ENCODE measurements at regions not wholly inside any gene's neighbourhood (a gene's known extent, or its start where the extent isn't known, plus 50 kb on each side); places are given as distances from the start of the nearest gene placed in this dataset.

DNA sequence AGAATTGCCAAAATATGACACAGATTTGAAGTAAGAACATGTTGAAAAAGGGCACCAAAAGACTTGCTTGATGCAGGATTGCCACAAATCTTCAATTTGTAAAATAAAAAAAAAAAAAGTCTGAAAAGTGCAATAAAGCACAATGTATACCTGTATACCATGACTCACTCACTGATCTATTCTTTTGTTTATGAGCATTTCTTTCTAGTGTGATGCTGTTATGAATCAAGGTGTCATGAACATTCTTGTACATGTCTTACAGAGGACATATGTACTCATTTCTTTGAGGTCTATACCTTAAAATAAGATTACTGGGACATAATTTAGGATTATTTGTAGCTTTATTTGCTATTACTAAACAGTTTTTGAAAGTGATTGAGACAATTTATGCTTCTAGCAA lies 464.9 kb upstream of the RBMS3 start:
- DNase-seq (ENCODE audit: low spot score) = no peak

DNA sequence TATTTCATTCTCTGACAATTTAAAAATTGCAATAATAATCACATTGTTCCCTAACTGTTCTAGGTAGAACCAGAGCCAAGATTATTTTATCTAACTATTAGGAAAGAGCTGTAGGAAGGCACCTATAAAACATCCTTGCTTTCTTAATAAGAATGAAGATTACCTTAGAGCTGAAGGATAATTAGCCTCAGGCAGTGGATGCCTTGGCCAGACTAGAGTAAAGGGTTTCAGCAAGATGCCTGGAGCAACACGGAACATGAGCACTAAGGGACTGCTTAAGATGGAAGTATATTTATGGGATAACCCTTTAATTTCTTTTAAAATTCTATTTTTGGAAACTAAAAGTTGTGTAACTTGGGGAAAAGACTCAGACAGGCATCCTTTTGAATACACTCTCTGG lies 456.6 kb upstream of the RBMS3 start:
- DNase-seq (ENCODE audit: low spot score) = no peak

DNA sequence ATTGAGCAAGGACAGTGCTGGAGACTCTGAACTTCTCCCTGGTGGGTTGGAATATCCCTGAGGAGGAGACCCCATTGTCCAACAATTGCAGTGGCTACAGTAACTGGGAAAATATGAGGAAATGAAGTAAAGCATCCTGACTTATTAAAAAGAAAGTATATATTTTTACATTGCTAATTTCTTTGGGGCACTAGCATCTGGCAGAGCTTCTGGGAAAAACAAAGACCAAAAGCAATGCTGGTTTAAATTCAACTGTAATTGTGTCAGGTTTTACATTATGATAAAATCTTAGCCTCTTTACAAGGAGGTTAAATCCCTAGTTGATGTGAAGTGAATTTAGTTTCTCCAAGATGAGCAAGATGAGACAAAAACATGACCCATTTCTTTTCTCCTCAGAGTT lies 454.0 kb upstream of the RBMS3 start:
- DNase-seq (ENCODE audit: low spot score) = no peak

DNA sequence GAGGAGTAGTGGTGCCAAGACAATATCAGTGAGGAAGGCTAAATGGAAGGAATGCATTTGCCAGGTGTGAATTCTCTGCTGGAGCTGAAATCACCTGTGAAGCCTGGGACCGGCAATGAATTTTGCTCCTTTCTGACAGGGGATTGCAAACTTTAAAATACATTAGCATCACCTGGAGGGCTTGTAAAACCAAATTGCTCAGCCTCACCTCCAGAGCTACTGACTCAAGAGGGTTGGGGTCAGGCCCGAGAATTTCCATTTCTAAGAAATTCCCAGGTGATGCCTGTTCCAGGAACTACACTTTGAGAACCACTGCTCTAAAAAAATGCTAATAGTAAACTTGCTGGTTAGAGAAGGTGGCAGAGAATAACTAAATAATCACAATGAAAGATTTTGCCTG lies 445.6 kb upstream of the RBMS3 start:
- no peak for DNase-seq (ENCODE audit: low spot score)

DNA sequence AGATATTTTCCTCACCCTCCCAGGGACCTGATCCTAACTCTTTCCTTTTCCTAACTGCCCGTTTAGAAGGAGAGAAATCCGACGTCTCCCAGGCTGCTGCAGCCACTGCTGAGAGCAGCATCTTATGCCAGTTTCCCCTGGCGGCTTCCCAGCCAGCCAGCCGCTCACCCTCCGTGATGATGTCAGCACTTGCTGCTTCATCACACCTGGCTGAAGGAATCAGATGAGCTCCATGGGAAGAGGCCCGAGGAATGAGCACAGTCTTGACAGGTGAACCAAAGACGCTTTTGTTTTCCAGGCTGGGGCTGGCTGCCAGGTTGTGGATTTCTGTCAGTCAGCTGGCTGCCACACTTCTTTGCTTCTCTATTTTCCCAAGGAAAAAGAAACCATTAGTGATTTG lies 445.1 kb upstream of the RBMS3 start:
- DNase-seq (ENCODE audit: low spot score) = no peak

DNA sequence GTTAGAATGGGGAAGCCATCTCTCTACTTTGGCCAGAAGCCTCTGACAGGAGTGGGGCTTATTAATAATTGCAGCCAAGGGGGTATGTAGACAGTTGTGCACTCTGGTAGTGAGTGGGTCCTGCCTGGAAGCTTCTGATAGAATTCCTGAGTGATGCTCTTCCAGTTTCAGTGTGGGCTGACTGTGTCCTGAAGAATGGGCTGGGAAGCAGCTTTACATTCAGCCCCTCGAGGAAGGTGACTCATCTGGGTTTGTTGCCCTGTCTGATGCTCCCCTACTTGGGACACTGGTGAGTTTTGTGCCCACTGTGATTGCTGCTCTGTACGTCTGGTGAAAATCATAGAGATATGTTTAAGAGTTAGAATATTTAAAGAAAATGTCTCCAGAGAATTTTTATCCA lies 444.7 kb upstream of the RBMS3 start:
- no peak for DNase-seq (ENCODE audit: low spot score)

DNA sequence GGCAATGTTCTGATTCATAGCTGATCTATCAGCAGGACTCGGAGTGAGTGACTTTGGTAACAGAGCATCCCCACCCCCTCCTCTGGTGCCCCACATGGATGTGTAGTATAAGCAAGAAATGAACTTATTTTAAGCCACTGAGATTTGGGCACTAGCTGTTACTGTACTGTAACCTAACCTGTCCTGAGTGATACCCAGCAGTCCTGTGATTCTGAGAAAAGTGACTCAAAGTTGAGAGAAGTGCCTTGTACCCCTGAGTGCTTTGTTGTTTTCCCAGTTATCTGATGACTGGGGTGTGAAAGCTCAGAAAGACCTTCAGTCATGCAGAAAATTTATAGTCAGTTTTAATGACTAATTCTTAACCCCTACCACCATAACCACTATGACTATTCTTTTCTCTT lies 439.9 kb upstream of the RBMS3 start:
- DNase-seq (ENCODE audit: low spot score) = no peak

DNA sequence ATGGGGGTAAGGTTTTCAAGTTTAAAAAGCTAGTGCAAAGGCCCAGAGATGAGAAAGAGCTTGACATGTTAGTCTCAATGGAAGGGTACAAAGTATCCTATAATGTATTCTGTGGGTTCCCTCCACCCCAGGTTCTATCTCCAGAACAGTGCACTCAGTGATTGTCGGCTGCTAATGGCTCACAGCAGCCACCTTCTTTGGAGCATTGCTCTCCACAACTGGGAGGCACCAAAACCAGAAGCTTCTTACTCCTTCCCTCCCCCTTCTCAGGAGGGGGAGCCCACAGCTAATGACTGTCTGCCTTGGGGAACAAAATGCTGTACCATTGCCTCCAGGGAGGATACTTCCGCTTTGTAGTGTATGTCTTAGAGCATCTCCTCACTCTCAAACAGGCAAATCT lies 439.4 kb upstream of the RBMS3 start:
- no peak for DNase-seq (ENCODE audit: low spot score)

DNA sequence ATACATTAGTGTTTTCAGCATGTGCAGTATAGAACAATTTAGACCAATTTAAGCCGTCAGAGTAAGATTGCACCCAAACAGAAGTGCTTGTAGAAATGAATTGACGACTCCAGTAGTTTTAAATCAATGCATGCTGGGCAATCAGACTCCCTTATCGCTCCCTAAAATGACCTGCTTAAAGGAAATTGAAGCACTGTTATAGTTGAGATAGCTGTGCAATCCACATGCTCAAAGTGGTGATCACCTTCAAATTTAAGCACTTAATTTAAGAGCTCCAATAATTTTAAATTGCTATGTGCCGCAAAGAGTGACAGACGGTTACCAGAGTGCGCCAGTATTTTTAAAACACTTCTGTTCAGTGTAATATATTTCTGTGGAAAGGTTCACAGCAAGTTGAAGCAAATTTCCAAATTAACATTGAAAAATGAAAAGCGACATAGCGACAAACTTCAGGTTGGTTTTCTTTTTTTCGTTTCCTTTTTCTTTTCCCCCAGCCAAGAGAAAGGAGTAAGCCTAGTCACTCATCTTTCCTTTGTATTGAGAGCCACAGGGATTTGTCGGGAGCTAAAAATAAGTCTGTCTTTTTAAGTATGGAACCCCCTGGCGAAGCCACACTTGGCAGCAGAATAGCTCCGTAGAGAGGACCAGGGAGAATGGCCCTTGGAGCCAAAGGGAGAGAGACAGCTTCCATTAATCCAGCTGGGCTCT lies 436.4 kb upstream of the RBMS3 start:
- DNase-seq (ENCODE audit: low spot score) = no peak

DNA sequence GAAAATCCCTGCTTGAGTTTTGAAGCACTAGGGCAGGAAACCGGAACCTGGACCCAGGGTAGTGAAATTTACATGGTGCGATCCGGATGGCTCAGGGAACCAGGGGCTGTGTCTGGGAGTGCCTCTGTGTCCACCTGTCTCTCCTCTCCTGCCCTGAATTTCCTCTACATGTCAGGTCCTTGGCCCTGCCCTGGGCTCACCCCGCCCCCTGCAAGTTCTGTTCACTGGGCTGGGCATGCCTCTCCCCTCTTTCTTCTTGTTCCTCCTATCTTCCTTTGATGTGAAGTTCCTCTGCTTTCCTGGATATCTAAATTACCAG lies 435.9 kb upstream of the RBMS3 start:
- no peak for DNase-seq (ENCODE audit: low spot score)

DNA sequence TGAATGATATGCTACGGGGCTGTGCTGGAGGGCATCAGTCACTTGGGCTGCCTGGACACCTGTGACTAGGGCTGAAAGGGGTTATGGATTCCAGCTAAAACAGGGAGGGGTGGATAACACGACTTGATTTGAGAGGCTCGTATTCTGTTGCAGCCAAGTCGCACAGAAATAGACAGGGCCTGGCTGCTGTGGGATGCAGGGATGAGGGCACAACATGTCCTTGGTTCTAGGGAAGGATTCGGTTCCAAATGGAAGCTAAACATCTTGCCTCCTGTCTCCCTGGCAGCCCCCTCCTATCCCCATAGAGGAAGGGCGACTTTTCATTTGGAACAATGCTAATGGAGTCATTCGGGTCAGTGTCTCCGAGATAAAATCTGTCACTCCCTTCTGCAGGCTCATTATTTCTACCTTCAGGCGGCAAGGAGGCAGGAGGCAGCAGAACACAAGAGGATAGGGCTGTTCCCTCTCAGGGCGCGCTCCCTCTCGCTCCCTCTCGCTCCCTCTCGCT lies 433.8 kb upstream of the RBMS3 start:
- no peak for DNase-seq (ENCODE audit: low spot score)

DNA sequence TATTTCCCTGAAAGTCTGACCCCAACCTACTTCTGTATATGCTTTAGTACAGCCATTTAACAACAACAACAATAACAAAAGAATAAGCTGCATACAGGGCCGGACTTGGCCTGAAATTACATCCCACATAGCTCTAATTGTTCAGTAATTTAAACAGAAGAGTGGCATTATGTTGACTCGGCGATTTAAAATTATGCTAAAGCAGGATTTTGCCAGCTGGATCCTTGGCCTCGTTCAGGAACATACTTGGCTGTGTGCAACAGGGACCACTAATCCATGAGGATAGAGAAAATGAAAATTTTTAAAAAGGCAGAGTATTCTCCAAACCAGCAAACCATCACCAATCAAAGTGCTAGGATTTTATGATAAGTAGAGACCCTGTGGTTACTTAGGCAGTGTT lies 433.1 kb upstream of the RBMS3 start:
- peak; percentile 8 for DNase-seq (ENCODE audit: low spot score)

DNA sequence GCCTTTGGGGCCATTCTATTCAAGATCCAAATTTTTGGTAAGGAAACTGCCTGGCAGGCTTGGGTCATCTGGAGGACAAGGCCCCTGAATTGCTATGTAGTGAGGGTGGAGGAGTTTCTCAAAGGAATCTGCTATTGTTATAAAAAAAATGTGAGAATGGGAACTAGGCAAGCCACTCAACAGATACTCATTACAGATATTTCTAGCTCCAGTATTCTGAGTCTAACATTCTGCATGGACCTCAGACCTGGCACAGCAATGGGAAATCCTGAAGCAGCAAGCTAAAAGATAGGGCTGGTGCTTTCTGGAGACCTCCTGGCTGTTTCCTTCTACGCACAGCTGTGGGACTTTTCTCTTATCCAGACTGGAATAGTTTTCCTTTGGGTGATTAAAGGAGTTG lies 430.7 kb upstream of the RBMS3 start:
- no peak for DNase-seq (ENCODE audit: low spot score)

DNA sequence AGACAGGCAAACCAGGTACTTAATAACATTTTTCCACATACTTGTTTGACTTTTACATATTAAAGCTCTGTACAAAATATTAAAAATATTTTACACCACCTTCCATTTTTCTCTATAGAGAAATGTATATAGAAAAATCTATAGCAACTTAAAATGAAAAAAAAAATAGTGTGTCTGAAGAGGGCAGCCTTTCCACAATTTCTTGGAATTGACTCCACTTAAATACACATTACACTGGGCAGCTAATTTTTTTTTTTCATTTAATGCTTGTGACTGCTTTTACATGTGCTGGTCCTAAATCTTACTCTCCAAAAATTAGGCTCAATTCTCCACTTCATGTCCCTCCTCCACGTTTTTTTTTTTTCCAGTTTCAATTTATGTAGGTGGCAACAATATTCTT lies 427.0 kb upstream of the RBMS3 start:
- DNase-seq (ENCODE audit: low spot score) = peak; percentile 18

DNA sequence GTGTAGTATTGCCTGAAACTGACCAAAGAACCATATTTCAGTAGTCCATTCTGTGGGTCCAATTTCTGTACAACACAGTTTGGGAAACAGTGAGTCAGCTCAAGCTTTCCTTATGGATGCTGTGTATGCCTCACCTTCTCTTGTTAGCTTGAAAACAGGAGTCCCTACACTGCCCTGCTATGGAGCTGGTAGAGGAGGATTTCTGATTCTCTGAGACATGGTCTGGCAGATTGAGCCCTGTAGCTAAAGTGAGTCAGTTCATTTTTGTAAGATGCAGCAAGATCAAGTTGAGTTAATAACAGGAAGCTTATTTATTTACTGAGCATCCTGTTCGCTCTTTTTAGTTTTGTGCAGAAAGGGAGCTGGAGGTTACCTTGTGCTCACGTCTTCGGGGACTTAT lies 424.1 kb upstream of the RBMS3 start:
- DNase-seq (ENCODE audit: low spot score) = peak; percentile 23

DNA sequence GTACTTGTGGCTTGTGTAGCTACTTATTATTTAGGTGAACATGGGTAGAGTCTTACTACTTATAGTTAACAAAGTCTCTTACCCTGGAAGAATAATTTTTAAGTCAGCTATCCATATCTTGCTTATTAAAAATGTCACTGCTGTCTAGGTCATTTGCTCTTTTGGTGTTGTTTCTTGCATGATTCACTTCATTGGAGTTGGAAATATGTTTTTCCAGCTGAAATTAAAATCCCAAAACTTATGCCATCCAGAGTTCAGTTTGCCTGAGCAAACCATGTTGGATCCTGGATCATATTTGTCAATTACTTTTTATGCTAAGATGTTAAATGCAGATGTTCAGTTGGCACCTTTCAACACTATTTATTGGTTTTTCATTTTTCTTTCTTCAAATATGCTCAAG lies 421.0 kb upstream of the RBMS3 start:
- DNase-seq (ENCODE audit: low spot score) = no peak

DNA sequence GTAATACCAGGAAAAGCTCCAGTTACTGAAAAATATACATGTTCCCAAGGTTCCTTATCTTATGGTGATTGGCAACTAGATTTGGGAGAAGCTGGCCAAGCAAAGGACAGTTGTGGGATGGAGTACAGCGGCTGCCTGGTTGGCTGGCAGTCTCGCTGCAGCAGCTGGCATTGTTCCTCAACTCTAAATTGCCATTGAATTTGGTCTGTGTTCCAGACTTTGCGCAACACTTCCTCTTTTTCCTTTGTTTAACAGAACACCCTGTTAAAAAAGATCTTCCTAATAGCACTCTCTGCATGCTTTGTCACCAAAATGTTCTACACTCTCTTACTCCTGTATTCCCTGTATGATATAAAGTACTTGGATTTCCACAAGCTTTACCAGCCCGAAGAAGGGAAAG lies 420.6 kb upstream of the RBMS3 start:
- DNase-seq (ENCODE audit: low spot score) = peak; percentile 17

DNA sequence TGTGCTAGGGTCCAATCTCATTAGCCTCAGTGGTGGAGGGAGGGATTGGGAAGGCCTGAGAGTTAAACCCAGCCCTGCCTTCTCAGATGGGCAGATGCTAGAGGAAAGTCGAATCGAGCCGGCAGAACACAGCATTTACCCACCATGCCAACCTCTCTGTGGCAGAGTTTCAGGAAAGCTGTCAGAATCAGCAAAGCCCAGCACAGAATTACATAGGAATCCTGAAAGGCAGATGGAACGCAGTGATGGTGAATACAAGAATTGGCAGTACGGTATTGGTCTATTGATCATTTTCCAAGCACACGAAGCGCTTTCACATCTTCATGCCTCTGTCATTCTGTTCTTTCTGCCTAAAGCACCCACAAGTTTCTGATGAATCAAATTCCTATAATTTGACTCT lies 417.7 kb upstream of the RBMS3 start:
- no peak for DNase-seq (ENCODE audit: low spot score)

DNA sequence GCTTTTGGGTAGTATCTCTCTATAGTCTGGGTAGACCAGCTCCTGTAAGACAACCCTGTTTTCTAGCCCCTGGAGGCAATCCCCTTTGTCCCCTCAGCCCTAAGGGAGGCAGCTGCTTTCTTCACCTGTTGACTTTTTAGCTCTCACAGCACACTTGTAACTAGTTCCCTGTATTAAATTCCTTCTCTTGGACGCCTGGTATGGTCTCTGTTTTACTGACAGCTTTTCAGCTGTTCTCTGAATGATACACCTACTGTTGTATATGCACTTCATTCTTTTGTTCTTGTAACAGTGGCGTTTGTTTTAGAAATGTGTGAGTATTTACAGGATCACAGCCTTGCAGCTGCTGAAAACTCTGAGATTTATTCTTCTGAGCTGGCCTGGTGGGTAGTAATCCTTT lies 413.0 kb upstream of the RBMS3 start:
- DNase-seq (ENCODE audit: low spot score) = no peak

DNA sequence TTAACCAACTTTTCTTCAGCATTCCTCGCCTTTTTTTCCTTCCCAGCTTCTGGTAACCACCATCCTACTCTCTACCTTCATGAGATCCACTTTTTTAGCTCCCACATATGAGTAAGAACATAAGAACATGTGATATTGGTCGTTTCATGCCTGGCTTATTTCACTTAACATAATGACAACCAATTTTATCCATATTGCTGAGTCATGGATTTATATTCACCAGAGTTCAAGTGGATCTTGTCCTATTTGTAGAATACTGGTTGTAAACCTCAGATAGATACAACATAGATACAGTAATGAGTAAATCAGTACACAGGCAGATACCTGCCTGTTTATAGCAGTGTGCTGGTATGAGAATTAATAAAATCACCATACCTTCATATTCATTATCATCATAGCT lies 412.0 kb upstream of the RBMS3 start:
- DNase-seq (ENCODE audit: low spot score) = no peak

DNA sequence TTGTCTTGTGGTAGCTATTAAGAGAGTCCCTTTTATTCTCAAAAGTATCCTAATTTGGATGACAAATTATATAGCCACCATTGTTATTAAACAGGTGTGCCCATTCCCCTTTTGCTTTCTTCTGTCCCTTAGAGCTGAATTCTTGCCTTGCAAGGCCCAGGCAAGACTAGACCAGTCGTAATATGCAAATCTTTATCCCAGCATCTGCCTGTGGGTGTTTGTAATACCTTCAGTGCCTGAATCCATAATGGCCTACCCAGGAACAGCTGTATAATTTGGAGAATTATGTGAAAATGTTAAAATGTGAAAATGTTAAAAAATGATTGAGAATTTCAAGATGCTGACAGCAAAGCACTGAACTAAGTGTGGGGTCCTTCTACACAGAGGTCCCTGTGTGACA lies 403.0 kb upstream of the RBMS3 start:
- no peak for DNase-seq (ENCODE audit: low spot score)

DNA sequence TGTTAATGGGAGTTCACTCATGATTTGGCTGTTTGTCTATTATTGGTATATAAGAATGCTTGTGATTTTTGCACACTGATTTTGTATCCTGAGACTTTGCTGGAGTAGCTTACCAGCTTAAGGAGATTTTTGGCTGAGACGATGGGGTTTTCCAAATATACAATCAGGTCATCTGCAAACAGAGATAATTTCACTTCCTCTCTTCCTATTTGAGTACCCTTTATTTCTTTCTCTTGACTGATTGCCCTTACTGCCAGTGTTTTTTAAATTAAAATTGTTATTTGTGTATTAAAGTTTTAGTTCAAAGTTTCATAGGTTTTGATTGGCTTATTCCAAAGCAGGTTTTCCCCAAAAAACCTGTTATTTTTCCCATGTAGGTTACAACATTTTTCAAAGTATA lies 390.5 kb upstream of the RBMS3 start:
- no peak for DNase-seq (ENCODE audit: low spot score)

DNA sequence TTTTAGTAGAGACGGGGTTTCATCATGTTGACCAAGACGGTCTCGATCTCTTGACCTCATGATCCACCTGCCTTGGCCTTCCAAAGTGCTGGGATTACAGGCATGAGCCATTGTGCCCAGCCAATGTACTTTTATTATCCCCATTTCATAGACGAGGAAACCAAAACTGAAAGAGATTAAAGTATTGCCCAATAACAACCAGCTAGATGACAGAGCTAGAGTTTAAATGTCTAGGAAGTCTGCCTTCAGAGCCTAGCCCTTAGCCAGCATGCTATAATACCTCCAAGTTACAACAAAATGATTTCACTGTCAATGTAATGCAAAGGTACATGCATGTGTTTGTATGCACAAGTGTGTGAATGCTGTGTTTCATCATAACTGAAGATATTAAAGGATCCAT lies 389.4 kb upstream of the RBMS3 start:
- DNase-seq (ENCODE audit: low spot score) = no peak

DNA sequence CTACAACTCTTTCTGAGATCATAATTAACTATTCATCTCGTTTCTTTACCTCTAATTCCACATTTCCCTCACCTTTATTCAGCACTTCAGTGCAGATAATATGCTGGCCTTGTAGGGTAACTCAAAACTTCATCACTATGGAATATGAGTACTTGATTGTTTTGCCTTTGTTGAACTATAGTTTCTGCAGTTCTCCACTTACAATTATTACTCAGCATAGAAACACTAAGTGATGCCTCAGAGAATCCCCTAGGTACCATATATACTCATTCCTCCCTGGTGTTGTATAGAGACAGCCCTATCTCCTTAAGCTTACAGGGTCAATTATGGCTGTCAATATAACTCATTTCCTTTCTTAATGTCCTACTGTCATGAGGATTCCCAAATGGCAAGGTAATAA lies 380.6 kb upstream of the RBMS3 start:
- no peak for DNase-seq (ENCODE audit: low spot score)
